Stimulated activated CD4-positive, alpha-beta T cell treated with anti-CD3 and anti-CD28 coated beads, Interleukin-1b, Interleukin-23, amount 100 ng/mL, for 4 hours (primary cell): ENCODE measurements at regions not wholly inside any gene's neighbourhood (a gene's known extent, or its start where the extent isn't known, plus 50 kb on each side); places are given as distances from the start of the nearest gene placed in this dataset.

Experiments used
- DNase-seq, 2 donors: peaks; one replicate each; pipeline ENCODE4 v3.0.0-alpha.2; 2020; ENCODE audit warnings: low read depth in 2 of 2

DNA sequence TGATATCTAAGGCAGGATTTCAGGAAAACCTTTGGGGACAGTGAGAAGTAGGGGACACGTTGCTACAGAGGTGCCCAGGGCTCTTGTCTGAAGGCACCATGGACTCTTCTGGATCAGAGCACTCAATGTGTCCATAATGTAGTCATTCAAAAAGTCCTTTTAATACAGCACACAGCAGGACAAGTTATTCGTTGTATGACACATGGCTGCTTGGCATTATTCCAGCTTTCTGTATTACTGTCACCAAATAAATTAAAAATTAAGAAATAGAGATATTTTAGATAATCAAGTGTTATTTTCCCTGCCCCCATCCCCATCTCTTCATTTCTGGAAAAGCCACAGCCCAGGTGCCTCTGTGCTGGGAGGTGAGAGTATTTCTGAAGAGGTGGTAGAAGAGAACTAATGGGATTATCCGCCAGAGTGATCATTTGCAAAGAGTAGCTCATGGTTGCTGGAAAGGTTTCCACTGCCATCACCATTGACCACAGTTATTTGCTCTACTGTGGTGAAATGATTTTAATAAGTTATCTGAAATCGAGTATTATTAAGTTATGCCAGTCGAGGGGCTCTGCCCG, 83.0 kb downstream of the CXCL12 start:
- DNase-seq, result no peak

DNA sequence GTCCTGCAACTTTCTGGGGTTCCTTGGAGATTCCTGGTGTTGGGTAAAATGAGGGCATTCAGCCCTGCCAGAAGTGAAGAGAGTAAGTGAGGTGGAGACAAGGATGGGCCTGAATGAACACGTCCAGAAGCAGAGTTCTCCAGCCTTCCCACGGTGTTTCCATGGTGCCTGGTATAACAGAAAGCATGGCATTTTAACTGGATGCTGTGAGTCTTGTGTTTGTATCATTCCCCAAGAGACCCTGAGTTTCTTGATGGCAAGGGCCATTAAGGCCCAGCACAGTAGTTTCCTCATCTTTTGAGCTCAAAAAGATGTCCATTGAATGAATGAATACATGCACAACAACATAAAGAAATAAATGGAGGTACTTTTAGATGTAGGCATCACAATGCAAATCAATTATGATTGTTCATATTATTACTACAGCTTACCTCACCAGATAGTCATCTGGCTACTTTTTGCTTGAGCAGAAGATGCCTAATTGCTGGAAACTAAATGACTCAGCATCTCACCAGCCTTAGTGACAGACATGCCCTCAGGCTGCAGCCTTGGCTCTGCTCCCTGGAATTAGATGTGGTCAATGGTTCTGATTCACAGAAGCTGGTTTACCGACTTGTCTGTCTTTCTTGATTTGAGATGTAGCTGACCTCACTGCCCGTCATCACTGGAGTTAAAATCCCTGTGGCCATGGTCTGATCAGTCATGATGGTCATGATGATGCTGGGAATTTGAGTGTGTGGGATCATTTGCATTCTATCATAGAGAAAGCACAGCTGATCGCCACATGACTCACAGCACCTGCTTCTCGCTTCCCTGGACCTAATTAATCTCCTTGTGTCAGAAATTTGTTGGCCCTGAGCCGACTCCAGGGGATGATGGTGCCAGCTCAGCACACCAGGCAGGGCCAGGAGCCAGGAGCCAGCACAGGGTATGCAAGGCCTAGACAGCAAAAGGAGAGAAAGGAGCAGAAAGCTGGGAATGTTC, 83.9 kb downstream of the CXCL12 start:
- no peak for DNase-seq

DNA sequence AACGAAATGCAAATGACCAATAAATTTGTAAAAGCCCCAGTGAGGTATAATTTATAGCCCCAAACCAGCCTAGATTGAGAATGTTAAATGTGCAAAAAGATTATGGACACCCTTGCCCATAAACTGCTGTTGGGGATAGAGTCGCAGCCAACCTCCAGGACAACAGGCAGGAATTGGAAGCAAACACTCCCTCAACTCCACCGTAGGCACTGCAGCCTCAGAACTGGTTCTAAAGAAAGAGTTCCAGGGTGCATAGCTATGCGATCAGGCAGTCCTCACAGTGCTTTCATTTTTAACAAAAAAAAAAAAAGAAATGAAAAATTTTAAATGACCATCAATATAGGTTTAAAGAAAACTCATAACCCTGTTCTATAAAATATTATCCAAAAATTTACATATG, 86.2 kb downstream of the CXCL12 start:
- no peak for DNase-seq

DNA sequence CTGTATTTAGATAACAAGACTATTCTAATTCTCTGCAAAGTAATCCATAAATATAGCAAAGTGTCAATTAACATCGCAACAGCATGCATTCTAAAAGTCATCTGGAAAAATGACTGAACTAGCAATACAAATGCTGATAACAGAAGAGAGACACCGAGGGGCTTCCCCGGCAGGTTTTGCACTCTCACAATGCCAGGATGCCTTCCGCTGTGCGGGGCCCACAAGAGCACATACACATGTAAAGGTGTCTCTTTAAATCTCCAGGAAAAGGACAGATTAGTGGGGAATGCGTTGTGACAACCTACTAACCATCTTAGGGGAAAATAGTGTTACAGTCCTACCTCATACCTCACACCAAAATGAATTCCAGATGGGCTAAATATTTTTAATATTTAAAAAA, 86.9 kb downstream of the CXCL12 start:
- no peak for DNase-seq

DNA sequence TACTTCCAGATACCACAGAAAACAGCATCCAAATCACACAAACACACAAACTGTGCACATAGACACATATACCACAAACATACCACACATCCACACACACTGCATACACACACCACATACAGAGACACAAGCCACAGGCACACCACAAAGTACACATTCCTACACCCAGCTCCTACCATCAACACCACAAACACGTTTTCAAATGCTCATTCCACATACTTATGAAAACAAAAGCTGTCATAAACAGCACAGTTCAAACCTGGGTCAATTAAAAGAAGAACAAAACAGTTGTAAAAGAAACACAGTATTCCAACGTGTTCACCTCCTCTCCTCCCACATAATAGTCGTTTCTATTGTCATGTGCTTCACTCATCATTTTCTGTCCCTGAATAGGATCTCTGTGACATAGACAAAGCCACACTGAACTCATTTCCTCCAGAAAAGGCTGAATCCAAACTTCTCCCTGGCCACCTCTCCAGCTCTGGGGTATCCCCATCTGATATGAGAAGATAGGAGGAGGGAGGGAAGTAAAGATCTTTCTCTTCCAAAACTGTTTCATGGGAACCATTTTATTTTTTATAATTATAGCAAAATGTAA, 89.2 kb downstream of the CXCL12 start:
- no peak for DNase-seq

DNA sequence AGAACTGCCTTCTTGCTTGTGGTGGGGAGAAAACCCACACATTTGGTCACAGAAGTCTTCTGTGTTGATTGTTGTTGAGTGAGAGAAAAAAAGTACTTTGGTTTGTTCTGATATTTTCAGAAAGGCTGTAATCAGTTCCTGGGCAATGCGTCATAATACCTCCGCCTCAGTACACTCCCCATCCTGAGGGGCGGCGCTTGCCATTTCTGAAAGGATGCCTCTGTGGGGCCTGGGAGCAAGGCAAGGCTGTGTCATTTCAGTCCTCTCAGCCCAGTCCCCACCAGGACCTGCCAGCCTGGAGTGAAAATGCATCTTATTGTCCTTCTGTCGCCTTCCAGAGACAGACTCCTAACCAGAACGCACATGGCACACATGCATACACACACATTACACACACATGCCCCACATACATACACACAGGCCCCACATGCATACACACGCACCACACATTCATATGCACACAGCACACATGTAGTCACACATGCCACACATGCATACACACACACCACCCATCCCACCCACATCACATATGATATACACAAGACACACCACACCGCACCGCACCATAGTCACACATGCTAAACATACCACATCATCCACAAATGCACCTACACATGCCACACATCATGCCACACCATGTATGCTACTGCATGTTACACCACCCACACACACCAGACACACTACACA, 90.0 kb downstream of the CXCL12 start:
- DNase-seq, result no peak

DNA sequence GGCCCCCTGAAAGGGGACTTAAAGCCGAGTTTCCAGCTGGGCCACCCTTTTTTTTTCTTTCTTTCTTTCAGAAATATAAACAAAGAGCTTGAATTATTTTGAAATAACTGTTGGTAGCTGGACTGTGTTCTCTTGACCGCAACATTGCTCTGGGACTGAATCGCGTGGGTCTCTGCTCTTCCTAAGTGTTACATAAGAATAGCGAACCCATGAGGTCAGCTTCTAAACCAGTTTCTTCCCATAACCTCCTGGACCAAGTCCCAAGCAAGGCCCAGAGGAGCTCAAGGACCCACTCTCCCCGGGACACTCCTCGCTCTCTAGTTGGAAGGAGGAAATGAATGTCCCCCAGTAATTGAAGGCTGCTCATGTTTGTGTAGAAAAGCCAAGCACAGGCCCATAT, 91.1 kb downstream of the CXCL12 start:
- DNase-seq, result no peak

DNA sequence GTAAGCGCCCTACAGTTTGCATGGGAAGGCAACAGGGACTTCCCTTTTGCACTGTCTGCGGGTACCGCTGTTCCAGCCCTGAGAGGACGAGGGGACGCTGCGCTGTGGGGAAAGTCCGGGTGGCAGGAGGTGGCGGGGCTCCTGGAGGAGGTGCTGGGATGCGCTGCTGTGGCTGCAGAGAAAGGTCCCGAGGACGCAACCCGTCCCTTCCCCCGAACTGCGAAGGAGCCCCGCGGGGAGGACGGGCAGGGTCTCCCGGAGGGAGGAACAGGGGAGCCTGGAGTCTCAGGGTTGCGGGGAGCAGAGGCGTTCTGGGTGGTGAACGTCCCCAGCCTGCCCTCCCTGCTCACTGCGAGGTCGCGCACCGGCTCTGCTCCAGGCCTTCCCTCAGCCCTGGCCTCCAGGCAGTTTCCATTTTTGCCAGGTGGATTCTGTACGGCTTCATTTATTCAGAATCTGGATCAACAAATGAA, 91.6 kb downstream of the CXCL12 start:
- no peak for DNase-seq

DNA sequence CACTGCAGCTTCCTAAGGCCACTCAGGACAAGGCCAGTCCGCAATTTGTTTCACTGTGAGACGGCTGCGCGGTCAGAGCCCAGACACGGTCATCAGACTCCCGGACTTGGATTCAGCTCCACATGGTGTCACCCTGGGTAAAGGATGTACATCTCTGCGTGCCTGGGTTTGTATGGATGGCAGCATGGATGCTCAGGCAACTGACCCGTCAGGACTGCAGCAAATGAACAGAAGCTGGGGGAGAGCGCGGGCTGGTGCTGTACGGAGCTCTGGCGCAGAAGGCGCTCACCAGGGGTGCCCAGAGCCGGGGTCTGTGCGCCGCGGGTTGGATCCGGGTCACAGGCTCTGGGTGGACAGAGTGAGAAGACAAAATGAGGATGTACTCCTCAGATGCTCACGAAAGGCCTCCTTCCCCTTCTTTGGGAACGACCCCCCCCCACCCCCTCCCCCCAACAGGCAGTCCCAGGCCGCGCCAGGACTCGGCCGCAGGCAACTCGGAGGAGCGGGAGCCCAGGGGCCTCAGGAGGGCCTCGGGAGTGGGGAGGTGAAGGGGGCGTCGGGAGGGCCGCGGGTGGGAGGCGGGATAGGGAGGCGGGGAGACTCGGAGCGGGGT, 92.4 kb downstream of the CXCL12 start:
- no peak for DNase-seq

DNA sequence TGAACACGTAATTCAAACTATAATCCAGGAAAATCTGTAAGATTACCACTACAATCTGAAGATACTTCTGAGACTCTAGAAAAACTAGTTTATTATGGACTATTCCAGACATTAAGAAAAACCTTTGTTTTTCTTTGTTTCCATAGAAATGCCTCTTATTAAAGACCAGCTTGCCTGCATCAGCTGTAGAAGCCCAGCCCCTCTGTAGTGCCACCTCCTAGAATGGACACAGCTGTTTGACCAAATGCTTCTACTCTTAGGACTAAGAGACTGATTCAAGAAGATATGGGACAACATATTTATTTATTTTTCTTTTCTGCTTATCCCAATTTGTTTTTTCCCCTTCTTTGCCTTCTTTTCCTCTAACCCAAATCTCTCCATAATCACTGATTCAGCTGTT, 93.8 kb downstream of the CXCL12 start:
- no peak for DNase-seq

DNA sequence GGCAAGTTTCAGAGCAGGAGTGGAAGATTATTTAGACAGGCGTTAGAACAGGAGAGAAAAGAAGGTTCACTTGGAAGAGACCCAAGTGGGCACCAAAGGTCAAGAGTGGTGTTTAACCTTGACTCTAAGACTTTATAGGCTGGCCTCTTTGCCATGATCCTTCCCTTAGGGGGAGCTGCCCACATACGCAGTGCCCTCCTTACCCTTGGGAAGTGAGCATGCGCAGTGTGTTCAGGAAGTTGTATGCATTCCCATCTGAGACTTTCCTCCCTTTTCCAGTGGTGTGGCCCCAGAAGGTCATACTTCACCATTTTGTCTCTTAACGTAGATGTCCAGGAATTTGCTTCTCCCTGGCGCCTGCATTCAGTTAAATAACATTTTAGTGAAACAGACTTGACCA, 95.8 kb downstream of the CXCL12 start:
- DNase-seq, result no peak

DNA sequence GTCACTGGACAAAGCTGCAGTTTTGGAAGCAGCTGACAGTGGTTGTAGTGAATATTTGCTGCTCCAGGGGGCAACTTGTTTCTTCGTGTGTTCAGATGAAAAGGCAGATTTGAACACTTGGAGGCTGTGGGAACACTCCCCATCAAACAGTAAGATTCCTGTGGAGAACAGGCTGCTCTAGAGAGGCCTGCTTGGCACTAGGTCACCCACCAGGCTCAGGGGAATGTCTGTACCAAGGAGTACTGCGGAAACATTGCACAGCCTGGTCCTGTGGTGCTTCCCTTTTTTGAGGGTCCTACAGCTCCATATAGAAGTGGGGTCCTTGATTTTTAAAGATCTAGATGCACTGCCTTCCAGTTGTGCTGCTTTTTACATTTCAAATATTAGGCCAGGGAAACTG, 97.5 kb downstream of the CXCL12 start:
- no peak for DNase-seq

DNA sequence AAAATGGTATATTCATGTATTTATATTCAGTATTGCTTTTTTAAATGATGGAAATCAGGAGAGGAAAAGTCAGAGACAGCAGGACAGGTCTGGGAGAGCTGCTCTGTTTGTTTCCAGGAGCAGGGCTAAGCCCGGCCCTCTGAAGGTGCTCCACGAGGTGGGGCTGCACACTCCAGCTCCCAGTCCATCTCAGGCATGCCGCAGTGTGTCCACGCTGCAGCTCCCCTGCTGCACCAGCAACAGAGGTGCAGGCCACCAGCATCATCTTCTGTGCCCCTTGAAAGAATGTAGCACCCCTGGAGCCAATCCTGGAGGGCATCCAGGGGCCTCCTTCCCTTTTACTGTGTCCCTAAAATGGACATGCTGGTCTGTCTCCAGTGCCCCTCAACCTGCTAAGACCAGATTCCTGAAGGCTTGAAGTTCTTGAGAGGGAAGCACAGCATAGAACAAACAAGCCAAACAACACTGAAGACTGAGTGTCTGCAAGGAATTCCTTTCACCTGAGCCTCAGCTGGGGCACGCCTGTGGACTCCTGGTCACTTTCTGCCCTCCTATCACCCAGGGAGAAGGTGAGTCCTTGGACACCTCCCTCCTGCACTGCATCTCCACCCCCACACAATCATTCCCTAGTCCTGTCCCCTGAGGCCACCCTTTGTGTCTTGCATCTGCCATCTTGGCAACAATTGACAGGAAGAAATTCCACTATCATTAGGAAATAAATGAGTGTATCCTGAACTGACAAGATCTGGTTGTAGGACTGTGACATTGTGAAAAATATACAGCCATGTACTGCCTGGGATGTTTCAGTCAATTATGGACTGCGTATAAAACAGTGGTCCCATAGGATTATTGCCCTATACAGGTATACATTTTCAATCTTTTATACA, 100.5 kb downstream of the CXCL12 start:
- DNase-seq, result no peak

DNA sequence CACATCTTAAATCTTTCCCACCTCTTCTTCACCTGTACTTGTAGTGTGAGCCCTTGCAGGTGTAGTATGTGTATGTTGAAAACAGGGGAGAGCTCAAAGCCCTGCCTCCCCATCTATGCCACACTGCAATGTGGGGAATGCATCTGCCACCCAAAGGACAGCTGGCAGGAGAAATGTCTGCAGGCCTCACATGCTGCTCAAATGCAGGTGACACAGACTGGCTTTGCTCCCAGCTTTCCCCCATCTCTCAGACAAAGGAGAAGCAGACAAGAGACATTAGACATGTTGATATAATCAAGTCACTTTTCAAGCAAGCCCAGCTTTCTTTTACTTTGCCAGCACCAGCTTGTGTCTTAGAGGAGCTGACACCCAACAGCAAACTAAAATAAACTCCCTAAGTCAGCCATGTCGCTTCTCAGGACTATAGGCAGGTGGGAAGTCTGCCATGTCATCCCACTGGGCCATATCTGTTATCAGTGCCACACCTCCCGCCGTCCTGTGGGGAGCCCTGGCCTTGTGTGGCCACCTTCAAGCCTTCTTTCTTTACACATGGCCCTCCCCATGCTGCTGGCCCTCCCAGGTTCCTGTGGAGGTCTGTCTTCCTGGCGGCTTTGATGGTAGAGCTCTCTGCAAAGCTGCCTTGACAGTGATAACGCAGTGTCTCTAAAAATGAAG, 102.1 kb downstream of the CXCL12 start:
- no peak for DNase-seq

DNA sequence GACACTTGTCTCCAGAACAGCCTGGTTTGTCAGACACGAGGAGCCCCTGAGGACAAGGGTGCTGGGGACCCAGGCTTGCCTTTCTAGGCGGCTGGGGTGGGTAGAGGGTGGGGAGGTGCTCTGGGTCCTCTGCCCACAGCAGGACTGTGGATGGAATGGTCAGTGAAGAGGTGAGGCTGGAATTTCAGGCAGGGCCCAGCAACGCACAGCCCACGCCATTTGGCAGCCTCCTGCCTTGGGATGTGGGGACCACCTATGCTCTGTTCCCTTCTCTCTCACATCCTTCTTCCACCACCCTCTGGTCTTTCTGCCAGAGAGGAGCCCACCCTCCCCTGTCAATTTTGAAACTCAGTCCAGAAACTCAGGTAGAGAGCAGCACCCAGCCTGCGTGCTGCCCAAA, 103.2 kb downstream of the CXCL12 start:
- no peak for DNase-seq

DNA sequence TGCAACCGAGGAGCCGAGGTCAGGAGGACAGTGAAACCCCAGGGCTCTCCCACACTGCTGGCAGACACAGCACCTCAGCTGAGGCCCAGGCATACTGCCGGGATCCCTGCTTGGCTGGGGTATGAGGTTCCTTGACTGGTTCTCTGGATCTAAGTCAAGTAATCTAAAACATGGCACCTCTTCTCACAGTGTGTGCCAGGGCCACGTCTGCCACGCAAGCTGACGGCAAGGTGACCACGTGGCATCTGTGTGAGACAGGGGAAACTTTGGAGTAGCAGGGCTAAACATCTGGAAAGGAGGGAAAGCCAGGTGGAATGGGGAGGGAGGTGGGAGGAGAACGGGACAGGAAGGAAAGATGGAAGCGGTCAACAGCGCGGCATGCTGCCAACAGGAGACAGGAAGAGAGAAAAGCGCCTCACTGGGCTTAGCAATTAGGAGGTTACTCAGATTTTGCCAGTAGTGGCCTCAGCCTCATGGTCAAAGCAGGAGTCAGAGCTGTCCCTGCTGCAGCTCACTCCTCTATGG, 103.7 kb downstream of the CXCL12 start:
- DNase-seq, result no peak

DNA sequence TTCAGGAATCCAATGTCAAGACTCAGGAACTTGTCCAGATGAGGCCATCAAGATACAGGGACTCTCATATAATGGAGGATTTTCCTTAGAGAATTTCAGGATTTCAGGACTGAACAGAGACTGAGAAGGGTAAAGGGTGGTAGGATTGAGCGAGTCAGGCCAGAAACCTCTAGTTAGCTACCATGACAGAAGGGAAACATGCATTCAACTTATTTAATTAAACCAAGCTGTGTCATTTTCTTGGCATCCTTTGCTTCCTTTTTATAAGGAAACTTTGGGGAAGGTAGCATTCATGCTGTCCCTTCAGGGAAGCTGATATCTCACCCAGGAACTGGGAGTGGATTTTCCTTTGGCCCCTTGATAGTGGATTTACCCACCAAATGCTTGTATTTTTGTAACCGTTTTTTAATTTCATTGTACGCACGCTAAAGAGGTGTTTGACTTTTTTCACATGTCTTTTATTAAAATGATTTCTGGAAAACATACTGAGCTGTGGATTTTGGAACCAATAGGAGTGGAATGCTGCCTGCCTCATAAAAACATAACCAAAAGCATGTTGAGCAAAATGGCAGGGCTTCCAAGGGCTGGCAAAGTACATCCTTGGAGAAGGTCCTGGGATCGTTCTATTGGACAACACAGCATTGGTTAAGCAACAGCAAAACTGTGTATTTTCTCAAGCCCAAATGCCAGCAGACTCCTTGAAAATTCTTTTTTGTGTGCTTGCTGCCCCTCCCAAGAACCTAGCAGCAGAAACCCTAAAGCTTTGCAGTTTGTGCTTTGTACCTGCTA, 104.5 kb downstream of the CXCL12 start:
- DNase-seq, result no peak

DNA sequence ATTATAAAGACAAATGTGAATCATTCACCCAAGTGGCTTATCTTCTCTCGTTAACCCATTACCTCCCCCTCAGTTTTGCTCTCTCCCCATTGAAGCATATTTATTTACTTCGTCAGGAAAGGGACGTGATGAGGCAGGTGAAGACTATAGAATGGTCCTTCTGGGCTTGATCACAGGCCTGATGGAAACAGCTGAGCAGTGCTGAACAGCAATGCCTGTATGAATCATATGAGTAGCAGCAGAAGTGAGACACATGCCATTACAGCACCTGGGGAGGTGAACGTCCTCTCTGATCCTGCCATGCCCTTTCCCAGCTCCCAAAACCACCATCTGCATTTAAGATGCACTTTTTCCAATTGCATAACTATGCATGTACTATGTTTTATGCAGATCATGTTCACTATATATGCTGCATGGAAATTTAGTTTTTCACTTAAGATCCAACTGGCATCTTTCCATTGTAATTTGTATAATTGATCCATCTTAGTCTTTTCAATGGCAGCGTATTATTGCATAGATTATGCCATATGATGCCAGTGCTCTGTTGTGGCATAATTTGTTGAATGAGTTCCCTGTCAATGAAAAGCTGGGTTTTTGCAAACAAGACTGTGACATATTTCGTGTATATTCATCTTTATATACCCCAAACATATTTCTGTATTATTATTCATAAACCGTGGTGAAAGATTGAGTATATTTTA, 105.3 kb downstream of the CXCL12 start:
- no peak for DNase-seq
